Fibroblast of the aortic adventitia (primary cell): ENCODE measurements at regions not wholly inside any gene's neighbourhood (a gene's known extent, or its start where the extent isn't known, plus 50 kb on each side); places are given as distances from the start of the nearest gene placed in this dataset.

Experiments
- DNase-seq: peaks from one replicate; pipeline ENCODE4 v3.0.0-alpha.2; 2010; ENCODE audit warnings: low read depth
- H3K4me3 ChIP-seq: 2 replicates; pipeline ENCODE4 v1.5.1; 2011; ENCODE audit warnings: low read depth, mild to moderate bottlenecking, control low read depth, low read length, moderate library complexity
- CTCF ChIP-seq: IDR thresholded peaks from 2 replicates; pipeline ENCODE4 v1.5.1; 2011; ENCODE audit warnings: mild to moderate bottlenecking, low read length, control low read depth, inconsistent platforms; ENCODE audit not compliant: insufficient read depth

DNA sequence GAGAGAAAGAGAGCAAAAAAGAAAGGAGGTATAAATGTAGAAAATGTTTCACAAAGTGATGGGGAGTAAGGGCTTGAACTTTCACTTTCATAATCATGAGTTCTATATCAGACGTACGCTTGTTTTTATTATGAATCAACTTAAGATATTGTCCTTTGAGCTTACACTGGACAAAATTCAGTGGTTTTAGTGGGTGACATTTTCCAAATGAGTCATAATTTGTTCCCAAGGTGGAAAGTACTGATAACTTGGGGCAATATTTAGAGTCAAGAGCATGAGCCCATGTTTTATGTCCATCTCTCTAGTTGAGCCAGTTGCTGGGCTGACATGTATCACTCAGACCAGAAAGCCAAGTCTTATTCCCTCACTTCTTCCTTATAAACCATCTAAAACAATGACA lies 161.6 kb downstream of the CHRM3 start:
- DNase-seq, result no peak
- no peak overlapping the region for H3K4me3 ChIP-seq
- TF ChIP-seq CTCF, result no peak

- H3K4me3 ChIP-seq, result no peak overlapping the region
- no peak for TF ChIP-seq CTCF
- DNase-seq, result no peak
These were observed 163.8 kb downstream of the CHRM3 start for GRCh38 chr1:239550178-239550577.

- TF ChIP-seq CTCF, result no peak
- no peak overlapping the region for H3K4me3 ChIP-seq
- DNase-seq, result no peak
These were observed 169.0 kb downstream of the CHRM3 start for GRCh38 chr1:239555350-239555749.

GRCh38 chr1:239558559-239558958 lies 172.2 kb downstream of the CHRM3 start:
- DNase-seq, result no peak
- H3K4me3 ChIP-seq, result no peak overlapping the region
- no peak for TF ChIP-seq CTCF

DNA sequence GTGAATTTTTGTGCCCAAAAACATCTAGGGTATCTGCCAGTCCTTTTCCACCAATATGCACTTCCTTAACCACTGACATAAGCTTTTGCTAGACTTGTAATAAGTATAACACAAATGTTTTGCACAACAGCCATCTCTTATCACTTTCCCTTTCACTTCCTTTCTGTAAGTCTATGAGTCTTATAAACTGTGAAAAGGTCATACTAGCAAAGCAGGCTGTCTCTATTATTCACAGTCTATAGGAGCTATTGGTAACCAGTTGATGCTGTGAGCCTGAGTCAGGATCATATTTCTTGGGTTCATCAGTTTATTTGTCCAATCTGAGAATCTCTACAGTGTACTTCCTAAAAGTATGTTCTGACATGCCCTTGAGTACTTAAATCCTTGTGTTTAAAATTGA lies 172.6 kb downstream of the CHRM3 start:
- no peak for TF ChIP-seq CTCF
- no peak overlapping the region for H3K4me3 ChIP-seq
- no peak for DNase-seq

- DNase-seq, result no peak
These were observed 174.6 kb downstream of the CHRM3 start for GRCh38 chr1:239560921-239561320.

More at GRCh38 chr1:239560921-239561320, 174.6 kb downstream of the CHRM3 start:
- TF ChIP-seq CTCF, result no peak
- no peak overlapping the region for H3K4me3 ChIP-seq
